HG03064 (cell line): ENCODE measurements at regions not wholly inside any gene's neighbourhood (a gene's known extent, or its start where the extent isn't known, plus 50 kb on each side); places are given as distances from the start of the nearest gene placed in this dataset.

Experiments used
- ATAC-seq: cut with Tn5 transposase; IDR thresholded peaks from one replicate; pipeline ENCODE4 v1.9.1; 2021; ENCODE audit warnings: low read depth; ENCODE audit not compliant: unreplicated experiment

- ATAC-seq: no peak
Measured at GRCh38 chr3:182524711-182525401, 268.4 kb upstream of the ATP11B start.

GRCh38 chr3:182525766-182526374 lies 267.4 kb upstream of the ATP11B start:
- no peak for ATAC-seq

- no peak for ATAC-seq
Measured at GRCh38 chr3:182527745-182528144, 265.6 kb upstream of the ATP11B start.

- ATAC-seq: no peak
Measured at GRCh38 chr3:182530316-182530715, 263.0 kb upstream of the ATP11B start.

GRCh38 chr3:182533394-182533793 lies 259.9 kb upstream of the ATP11B start:
- no peak for ATAC-seq

GRCh38 chr3:182544542-182544941 lies 248.8 kb upstream of the ATP11B start:
- ATAC-seq: no peak

- ATAC-seq: no peak
Measured at GRCh38 chr3:182562274-182562673, 231.0 kb upstream of the ATP11B start.

- no peak for ATAC-seq
Measured at GRCh38 chr3:182565916-182566796, 227.1 kb upstream of the ATP11B start.

GRCh38 chr3:182567700-182568099 lies 225.6 kb upstream of the ATP11B start:
- no peak for ATAC-seq

- no peak for ATAC-seq
Measured at GRCh38 chr3:182568261-182568660, 225.0 kb upstream of the ATP11B start.

GRCh38 chr3:182568876-182569275 lies 224.4 kb upstream of the ATP11B start:
- ATAC-seq: no peak

GRCh38 chr3:182570946-182571594 lies 222.2 kb upstream of the ATP11B start:
- no peak for ATAC-seq

- ATAC-seq: no peak
Measured at GRCh38 chr3:182575941-182576340, 217.4 kb upstream of the ATP11B start.

GRCh38 chr3:182583545-182583944 lies 209.8 kb upstream of the ATP11B start:
- ATAC-seq: no peak

GRCh38 chr3:182585532-182586150 lies 207.7 kb upstream of the ATP11B start:
- no peak for ATAC-seq

GRCh38 chr3:182592747-182593146 lies 200.6 kb upstream of the ATP11B start:
- ATAC-seq: no peak

GRCh38 chr3:182596676-182597410 lies 196.5 kb upstream of the ATP11B start:
- ATAC-seq: no peak

- no peak for ATAC-seq
Measured at GRCh38 chr3:182597621-182598041, 195.7 kb upstream of the ATP11B start.

GRCh38 chr3:182601597-182601996 lies 191.7 kb upstream of the ATP11B start:
- no peak for ATAC-seq

- no peak for ATAC-seq
Measured at GRCh38 chr3:182603501-182603900, 189.8 kb upstream of the ATP11B start.
